ENCODE measurements at regions not wholly inside any gene's neighbourhood (a gene's known extent, or its start where the extent isn't known, plus 50 kb on each side); places are given as distances from the start of the nearest gene placed in this dataset.

DNA sequence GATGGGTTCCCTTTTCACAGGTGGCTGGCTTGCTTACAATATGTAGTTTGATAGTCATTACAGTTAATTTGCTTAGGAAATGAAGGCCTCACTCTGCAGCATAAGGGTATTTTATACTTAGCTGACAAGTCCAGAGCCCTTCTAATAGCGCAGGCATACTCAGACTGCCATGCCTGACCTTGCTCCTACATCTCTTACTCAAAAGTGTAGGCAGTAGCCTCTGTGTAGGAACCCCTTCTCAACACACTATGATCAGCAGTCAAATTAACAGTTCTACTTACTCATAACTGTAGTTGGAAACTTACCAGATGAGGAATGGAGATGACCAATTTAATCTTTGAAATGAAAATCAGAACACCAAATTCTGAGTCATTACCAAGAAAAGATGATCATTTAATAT lies 373.5 kb downstream of the TBC1D32 start (continued):
- TF ChIP-seq E2F6 (IDR thresholded peaks at IDR 0.05) = no peak
- TF ChIP-seq CREB1 (IDR thresholded peaks at IDR 0.05) = no peak
- TF ChIP-seq SIRT6 (IDR thresholded peaks at IDR 0.05; ENCODE audit: low read length) = no peak
- no peak for TF ChIP-seq POLR2AphosphoS5 (IDR thresholded peaks at IDR 0.05; ENCODE audit: low read depth, low read length)
- TF ChIP-seq POLR2A (IDR thresholded peaks at IDR 0.05; ENCODE audit: control extremely low read depth in 1 of 2, low read depth in 2 of 2, low read length in 2 of 2) = no peak
- no peak for TF ChIP-seq MAX (IDR thresholded peaks at IDR 0.05)
- TF ChIP-seq NANOG (IDR thresholded peaks at IDR 0.05; ENCODE audit: insufficient read depth, low read depth, low read length, poor library complexity, severe bottlenecking) = no peak
- TF ChIP-seq TCF12 (IDR thresholded peaks at IDR 0.05; ENCODE audit: low read depth, low read length) = no peak
